MM.1S (cell line): ENCODE measurements at regions not wholly inside any gene's neighbourhood (a gene's known extent, or its start where the extent isn't known, plus 50 kb on each side); places are given as distances from the start of the nearest gene placed in this dataset.

Experiments
- DNase-seq: peaks from one replicate; pipeline ENCODE4 v3.0.0-alpha.2; 2015
- H2AFZ ChIP-seq: fragments of 300-600 bp; sonication (generic); 2 replicates; pipeline ENCODE4 v1.6.0; 2016; ENCODE audit warnings: antibody characterized with exemption, low read length
- H3F3A ChIP-seq: fragments of 300-600 bp; sonication (generic); 2 replicates; pipeline ENCODE4 v1.6.1; 2016; ENCODE audit warnings: mild to moderate bottlenecking, antibody characterized with exemption, low read length, moderate library complexity, mixed read lengths; ENCODE audit not compliant: insufficient read depth
- H3K27ac ChIP-seq: fragments of 300-600 bp; sonication (generic); 2 replicates; pipeline ENCODE4 v1.5.1; 2016; ENCODE audit warnings: mild to moderate bottlenecking, low read length
- H3K27me3 ChIP-seq: fragments of 300-600 bp; sonication (generic); replicated peaks from 2 replicates; pipeline ENCODE4 v1.6.0; 2016; ENCODE audit warnings: low read length; ENCODE audit not compliant: insufficient read depth
- H3K36me3 ChIP-seq: fragments of 300-600 bp; sonication (generic); replicated peaks from 2 replicates; pipeline ENCODE4 v1.6.1; 2016; ENCODE audit warnings: mild to moderate bottlenecking, low read length, mixed read lengths; ENCODE audit not compliant: insufficient read depth
- H3K4me1 ChIP-seq: fragments of 300-600 bp; sonication (generic); 2 replicates; pipeline ENCODE4 v1.6.1; 2016; ENCODE audit warnings: low read length, mixed read lengths
- H3K4me2 ChIP-seq: fragments of 300-600 bp; sonication (generic); 2 replicates; pipeline ENCODE4 v1.6.0; 2016; ENCODE audit warnings: low read depth, low read length
- H3K4me3 ChIP-seq: fragments of 300-600 bp; sonication (generic); 2 replicates; pipeline ENCODE4 v1.5.1; 2016; ENCODE audit warnings: low read length, mixed read lengths
- H3K79me2 ChIP-seq: fragments of 300-600 bp; sonication (generic); 2 replicates; pipeline ENCODE4 v1.6.1; 2016; ENCODE audit warnings: mixed run types, low read length, mixed read lengths
- H3K9ac ChIP-seq: fragments of 300-600 bp; sonication (generic); 2 replicates; pipeline ENCODE4 v1.6.1; 2016; ENCODE audit warnings: low read length, mixed read lengths
- H3K9me2 ChIP-seq: fragments of 300-600 bp; sonication (generic); replicated peaks from 2 replicates; pipeline ENCODE4 v1.6.1; 2016; ENCODE audit warnings: mild to moderate bottlenecking, low read length, mixed read lengths; ENCODE audit not compliant: insufficient read depth
- H3K9me3 ChIP-seq: fragments of 300-600 bp; sonication (generic); replicated peaks from 2 replicates; pipeline ENCODE4 v1.6.1; 2016; ENCODE audit warnings: mild to moderate bottlenecking, low read length, mixed read lengths; ENCODE audit not compliant: insufficient read depth
- H4K20me1 ChIP-seq: fragments of 300-600 bp; sonication (generic); 2 replicates; pipeline ENCODE4 v1.6.1; 2016; ENCODE audit warnings: mild to moderate bottlenecking, low read length, moderate library complexity, mixed read lengths; ENCODE audit not compliant: insufficient read depth
- CTCF ChIP-seq: fragments of 300-600 bp; sonication (generic); IDR thresholded peaks from 2 replicates; pipeline ENCODE4 v1.5.1; 2016; ENCODE audit warnings: antibody characterized with exemption, low read length, mixed read lengths
- EZH2 ChIP-seq: fragments of 300-600 bp; sonication (generic); optimal IDR thresholded peaks from 2 replicates; pipeline ENCODE3; 2017; ENCODE audit warnings: low read depth, mild to moderate bottlenecking, antibody characterized with exemption, low read length, mixed read lengths
- EZH2phosphoT487 ChIP-seq: fragments of 300-600 bp; sonication (generic); IDR thresholded peaks from 2 replicates; pipeline ENCODE4 v1.6.1; 2018; ENCODE audit warnings: antibody characterized with exemption, low read length

GRCh38 chr6:22882581-22882980 lies 313.2 kb downstream of the HDGFL1 start:
- H3K4me1 ChIP-seq, result no peaks in the 10 kb centered on the region
- H3K4me3 ChIP-seq, result no peak overlapping the region
- no peak overlapping the region for H3K27ac ChIP-seq
- no peaks in the 10 kb centered on the region for H3K27me3 ChIP-seq
- H4K20me1 ChIP-seq, result no peaks in the 10 kb centered on the region
- no peak for DNase-seq
- H3F3A ChIP-seq, result no peaks in the 10 kb centered on the region
- H3K9me3 ChIP-seq, result no peaks in the 10 kb centered on the region
- TF ChIP-seq EZH2phosphoT487 (no peak), EZH2 (no peak), CTCF (no peak)
- no peak overlapping the region for H2AFZ ChIP-seq
- H3K4me2 ChIP-seq, result no peak overlapping the region
- no peaks in the 10 kb centered on the region for H3K36me3 ChIP-seq
- no peaks in the 10 kb centered on the region for H3K9me2 ChIP-seq
- no peaks in the 10 kb centered on the region for H3K79me2 ChIP-seq
- H3K9ac ChIP-seq, result no peak overlapping the region

- no peaks in the 10 kb centered on the region for H3K9me2 ChIP-seq
- H3K36me3 ChIP-seq, result no peaks in the 10 kb centered on the region
- H3K27me3 ChIP-seq, result no peaks in the 10 kb centered on the region
- no peaks in the 10 kb centered on the region for H3K9me3 ChIP-seq
- no peaks in the 10 kb centered on the region for H4K20me1 ChIP-seq
- H3K27ac ChIP-seq, result no peak overlapping the region
- H3K4me3 ChIP-seq, result no peak overlapping the region
- TF ChIP-seq EZH2 (no peak), EZH2phosphoT487 (no peak), CTCF (no peak)
- no peak overlapping the region for H3K9ac ChIP-seq
- no peak for DNase-seq
- H3K4me1 ChIP-seq, result no peaks in the 10 kb centered on the region
- H2AFZ ChIP-seq, result no peak overlapping the region
- no peaks in the 10 kb centered on the region for H3K79me2 ChIP-seq
- no peaks in the 10 kb centered on the region for H3F3A ChIP-seq
- H3K4me2 ChIP-seq, result no peak overlapping the region
Observed at GRCh38 chr6:22883061-22883717, 313.8 kb downstream of the HDGFL1 start.

GRCh38 chr6:22884456-22884855 lies 315.1 kb downstream of the HDGFL1 start:
- no peak overlapping the region for H3K9ac ChIP-seq

More at GRCh38 chr6:22884456-22884855, 315.1 kb downstream of the HDGFL1 start:
- no peak overlapping the region for H3K4me3 ChIP-seq
- H3K27ac ChIP-seq, result no peak overlapping the region
- H3K9me3 ChIP-seq, result no peaks in the 10 kb centered on the region
- H4K20me1 ChIP-seq, result no peaks in the 10 kb centered on the region
- H3F3A ChIP-seq, result no peaks in the 10 kb centered on the region
- no peaks in the 10 kb centered on the region for H3K27me3 ChIP-seq
- no peaks in the 10 kb centered on the region for H3K36me3 ChIP-seq
- H3K4me1 ChIP-seq, result no peaks in the 10 kb centered on the region
- no peak overlapping the region for H2AFZ ChIP-seq
- H3K9me2 ChIP-seq, result no peaks in the 10 kb centered on the region
- no peak overlapping the region for H3K4me2 ChIP-seq
- no peak for DNase-seq
- no peak for TF ChIP-seq CTCF
- TF ChIP-seq EZH2phosphoT487, result no peak
- no peak for TF ChIP-seq EZH2
- no peaks in the 10 kb centered on the region for H3K79me2 ChIP-seq
